NT2/D1 (cell line): ENCODE measurements at regions not wholly inside any gene's neighbourhood (a gene's known extent, or its start where the extent isn't known, plus 50 kb on each side); places are given as distances from the start of the nearest gene placed in this dataset.
A peak's percentile ranks its signal among the peaks of the same experiment; 100 is the strongest.

ENCODE experiments used
- DNase-seq: peaks from one replicate; pipeline ENCODE4 v3.0.0-alpha.2; 2011; ENCODE audit warnings: low read depth, low spot score
- H3K27me3 ChIP-seq: 2 replicates; pipeline ENCODE4 v1.6.0; 2011; ENCODE audit warnings: mild to moderate bottlenecking; ENCODE audit not compliant: insufficient read length, insufficient read depth
- H3K36me3 ChIP-seq: 2 replicates; pipeline ENCODE4 v1.6.1; 2011; ENCODE audit warnings: mild to moderate bottlenecking, low read length, mixed read lengths; ENCODE audit not compliant: insufficient read depth, insufficient read length
- H3K4me1 ChIP-seq: 2 replicates; pipeline ENCODE4 v1.5.1; 2011; ENCODE audit not compliant: insufficient read depth, insufficient read length
- H3K4me3 ChIP-seq: 2 replicates; pipeline ENCODE4 v1.5.1; 2011; ENCODE audit warnings: low read depth; ENCODE audit not compliant: insufficient read length
- H3K9ac ChIP-seq: 2 replicates; pipeline ENCODE4 v1.6.0; 2011; ENCODE audit warnings: low read depth; ENCODE audit not compliant: insufficient read length
- H3K9me3 ChIP-seq: 2 replicates; pipeline ENCODE4 v1.5.1; 2011; ENCODE audit warnings: mild to moderate bottlenecking, low read length; ENCODE audit not compliant: insufficient read depth
- SUZ12 ChIP-seq: IDR thresholded peaks from 2 replicates; pipeline ENCODE4 v1.6.1; 2011; ENCODE audit not compliant: insufficient read length, insufficient read depth; ENCODE audit errors: extremely low read depth
- YY1 ChIP-seq: IDR thresholded peaks from 2 replicates; pipeline ENCODE4 v1.6.1; 2011; ENCODE audit not compliant: insufficient read length, insufficient read depth
- ZNF274 ChIP-seq: IDR thresholded peaks from 2 replicates; pipeline ENCODE4 v1.6.1; 2011; ENCODE audit warnings: mild to moderate bottlenecking, low read depth, low read length

GRCh38 chr10:44237364-44238049 is 147.4 kb downstream of the CXCL12 start:
- H3K4me3 ChIP-seq, result no peak overlapping the region
- DNase-seq, result no peak
- H3K9ac ChIP-seq, result no peak overlapping the region
- H3K9me3 ChIP-seq, result no peaks in the 10 kb centered on the region
- peaks cover 4% of the 10 kb centered on the region for H3K4me1 ChIP-seq
- TF ChIP-seq ZNF274, result no peak
- TF ChIP-seq SUZ12, result no peak
- no peak for TF ChIP-seq YY1
- no peaks in the 10 kb centered on the region for H3K36me3 ChIP-seq
- no peaks in the 10 kb centered on the region for H3K27me3 ChIP-seq

GRCh38 chr10:44235363-44235762 is 149.5 kb downstream of the CXCL12 start:
- peaks cover 4% of the 10 kb centered on the region for H3K4me1 ChIP-seq
- no peak overlapping the region for H3K9ac ChIP-seq
- DNase-seq, result no peak
- H3K9me3 ChIP-seq, result peaks cover 8% of the 10 kb centered on the region; the same call in 1 of the 2 replicates
- no peak for TF ChIP-seq ZNF274
- TF ChIP-seq SUZ12, result no peak
- TF ChIP-seq YY1, result no peak
- no peak overlapping the region for H3K4me3 ChIP-seq
- no peaks in the 10 kb centered on the region for H3K36me3 ChIP-seq
- no peaks in the 10 kb centered on the region for H3K27me3 ChIP-seq

GRCh38 chr10:44234483-44234875 is 150.4 kb downstream of the CXCL12 start:
- DNase-seq, result no peak
- H3K27me3 ChIP-seq, result no peaks in the 10 kb centered on the region
- no peak for TF ChIP-seq SUZ12
- no peak for TF ChIP-seq YY1
- no peak for TF ChIP-seq ZNF274
- H3K9me3 ChIP-seq, result peaks cover 8% of the 10 kb centered on the region; the same call in 1 of the 2 replicates
- no peak overlapping the region for H3K9ac ChIP-seq
- H3K4me1 ChIP-seq, result peaks cover 4% of the 10 kb centered on the region
- H3K36me3 ChIP-seq, result no peaks in the 10 kb centered on the region
- no peak overlapping the region for H3K4me3 ChIP-seq

- Histone ChIP-seq H3K9ac (peak overlapping the region; percentile 16), H3K9me3 (peaks cover 8% of the 10 kb centered on the region; the same call in 1 of the 2 replicates), H3K36me3 (no peaks in the 10 kb centered on the region), H3K4me1 (peaks cover 4% of the 10 kb centered on the region), H3K27me3 (no peaks in the 10 kb centered on the region), H3K4me3 (no peak overlapping the region)
- no peak for TF ChIP-seq ZNF274
- TF ChIP-seq YY1, result no peak
- peak; percentile 92 for DNase-seq
Measured at GRCh38 chr10:44233561-44234482, 151.1 kb downstream of the CXCL12 start.

- H3K36me3 ChIP-seq, result no peaks in the 10 kb centered on the region
- H3K9ac ChIP-seq, result no peak overlapping the region
- TF ChIP-seq SUZ12 (no peak), YY1 (no peak), ZNF274 (no peak)
- no peaks in the 10 kb centered on the region for H3K27me3 ChIP-seq
- no peak overlapping the region for H3K4me3 ChIP-seq
- peaks cover 18% of the 10 kb centered on the region for H3K9me3 ChIP-seq
- no peaks in the 10 kb centered on the region for H3K4me1 ChIP-seq
- DNase-seq, result no peak
Measured at GRCh38 chr10:44217274-44217820, 167.6 kb downstream of the CXCL12 start.

GRCh38 chr10:44216073-44216472 is 168.8 kb downstream of the CXCL12 start:
- Histone ChIP-seq H3K9ac (no peak overlapping the region), H3K4me3 (no peak overlapping the region), H3K4me1 (no peaks in the 10 kb centered on the region), H3K27me3 (no peaks in the 10 kb centered on the region), H3K9me3 (peaks cover 18% of the 10 kb centered on the region), H3K36me3 (no peaks in the 10 kb centered on the region)
- DNase-seq, result no peak
- TF ChIP-seq YY1, result no peak
- no peak for TF ChIP-seq SUZ12
- TF ChIP-seq ZNF274, result no peak

- Histone ChIP-seq H3K9me3 (peaks cover under 1% of the 10 kb centered on the region; the same call in 1 of the 2 replicates), H3K36me3 (no peaks in the 10 kb centered on the region), H3K4me1 (no peaks in the 10 kb centered on the region), H3K4me3 (no peak overlapping the region), H3K27me3 (no peaks in the 10 kb centered on the region), H3K9ac (no peak overlapping the region)
- DNase-seq, result no peak
- no peak for TF ChIP-seq YY1
- TF ChIP-seq ZNF274, result no peak
- no peak for TF ChIP-seq SUZ12
Measured at GRCh38 chr10:44209811-44210210, 175.1 kb downstream of the CXCL12 start.
